NCI-H446 (cell line): ENCODE measurements at regions not wholly inside any gene's neighbourhood (a gene's known extent, or its start where the extent isn't known, plus 50 kb on each side); places are given as distances from the start of the nearest gene placed in this dataset.
"Not testable (repeated sequence)": the region's sequence is repeated elsewhere in the genome, so short reads cannot be mapped to it uniquely, and the experiment has no call there.

Source experiments
- DNase-seq, 2 experiments: peaks; one replicate each; lab custom pipeline; 2025; lab: John Stamatoyannopoulos, UW

- DNase-seq: no peak
Measured at GRCh38 chr2:144629935-144630334, 110.0 kb upstream of the ZEB2 start.

- DNase-seq: no peak
Measured at GRCh38 chr2:144628566-144628965, 108.6 kb upstream of the ZEB2 start.

DNA sequence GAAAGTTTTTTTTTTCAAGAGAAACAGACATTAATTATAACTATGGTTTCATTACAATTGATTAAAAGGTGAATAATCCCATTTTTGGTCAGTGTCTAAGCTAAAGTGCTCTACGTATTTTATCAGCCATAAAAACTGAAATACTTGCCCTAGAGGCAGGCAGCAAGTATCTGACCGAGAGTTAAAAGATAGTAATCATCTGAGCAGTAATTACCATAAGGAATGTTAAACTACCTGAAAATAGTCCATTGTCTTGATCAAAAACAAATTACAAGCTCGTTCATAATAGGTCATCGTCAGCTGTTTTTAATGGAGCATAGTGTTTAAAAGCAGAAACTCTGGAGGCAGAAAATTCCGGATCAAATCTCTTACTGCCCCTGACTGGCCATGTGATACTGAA, 105.7 kb upstream of the ZEB2 start:
- no peak for DNase-seq

- no peak for DNase-seq
Measured at GRCh38 chr2:144625226-144625625, 105.3 kb upstream of the ZEB2 start.

DNA sequence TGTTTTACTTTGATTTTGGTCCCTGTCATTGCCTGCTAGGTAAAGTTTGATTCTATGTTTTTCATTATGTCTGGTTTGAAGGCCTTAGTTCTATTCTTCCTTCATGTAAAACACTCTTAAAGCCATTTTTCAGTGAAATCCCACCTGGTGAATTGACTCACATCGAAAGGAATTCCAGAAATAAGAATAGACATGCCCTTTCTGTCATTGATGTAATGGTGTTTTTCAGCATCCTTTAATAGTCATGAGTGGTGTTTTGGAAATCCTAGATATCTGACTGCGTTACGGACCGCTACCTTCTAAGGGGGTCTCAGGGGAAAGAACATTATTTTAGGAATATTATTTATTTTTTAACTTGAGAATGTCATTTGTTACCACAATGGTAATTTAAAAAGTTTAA, 104.5 kb upstream of the ZEB2 start:
- DNase-seq: no peak

DNA sequence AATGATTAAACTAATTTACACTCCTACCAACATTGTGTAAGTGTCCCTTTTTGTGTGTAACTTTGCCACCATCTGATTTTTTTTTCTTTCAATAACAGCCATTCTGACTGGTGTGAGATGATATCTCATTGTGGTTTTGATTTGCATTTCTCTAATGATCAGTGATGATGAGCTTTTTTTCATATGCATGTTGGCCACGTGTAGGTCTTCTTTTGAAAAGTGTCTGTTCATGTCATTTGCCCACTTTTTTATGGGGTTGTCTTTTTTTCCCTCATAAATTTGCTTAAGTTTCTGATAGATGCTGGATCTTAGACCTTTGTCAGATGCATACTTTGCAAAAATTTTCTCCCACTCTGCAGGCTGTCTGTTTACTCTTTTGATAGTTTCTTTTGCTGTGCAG, 102.5 kb upstream of the ZEB2 start:
- not testable (repeated sequence) for DNase-seq

DNA sequence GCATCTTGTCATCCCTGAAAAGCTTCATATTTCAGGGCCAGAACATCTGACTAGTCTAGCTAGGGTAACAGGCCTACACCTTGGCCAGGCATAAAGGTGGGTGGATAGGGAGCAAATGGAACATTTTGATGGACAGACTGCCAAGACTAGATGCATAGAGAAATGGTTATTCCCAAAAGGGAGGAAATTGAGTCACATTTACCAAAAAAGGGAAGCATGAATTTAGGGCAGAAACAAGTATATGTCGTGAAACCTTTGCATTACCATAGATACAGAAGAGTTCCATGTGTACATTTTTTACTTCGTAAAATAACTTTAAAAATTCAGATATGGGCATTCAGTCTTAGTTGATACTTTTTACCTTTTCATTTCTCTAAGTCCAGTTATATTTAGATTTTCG, 101.3 kb upstream of the ZEB2 start:
- DNase-seq: no peak

DNA sequence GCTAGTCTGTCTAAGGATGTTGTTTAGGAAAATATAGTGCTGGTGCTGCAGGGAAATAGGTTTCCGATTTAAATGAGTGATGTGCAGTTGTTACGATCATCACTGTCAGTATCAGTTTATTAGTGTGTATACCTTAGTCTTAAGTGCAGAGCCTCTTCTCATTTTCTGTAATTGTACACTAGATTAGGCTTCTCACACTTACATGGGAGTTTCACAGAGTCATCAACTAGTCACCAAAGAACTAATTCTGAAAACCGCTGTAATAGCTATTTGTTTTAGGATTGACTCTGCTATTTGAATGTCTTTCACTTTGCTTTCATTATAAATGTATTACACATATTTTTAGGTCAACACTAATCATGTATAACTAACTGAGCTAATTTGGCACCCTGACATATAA, 99.8 kb upstream of the ZEB2 start:
- DNase-seq: no peak

- DNase-seq: not testable (repeated sequence)
Measured at GRCh38 chr2:144617171-144617570, 97.3 kb upstream of the ZEB2 start.

GRCh38 chr2:144615866-144616565, 96.1 kb upstream of the ZEB2 start:
- DNase-seq: no peak

DNA sequence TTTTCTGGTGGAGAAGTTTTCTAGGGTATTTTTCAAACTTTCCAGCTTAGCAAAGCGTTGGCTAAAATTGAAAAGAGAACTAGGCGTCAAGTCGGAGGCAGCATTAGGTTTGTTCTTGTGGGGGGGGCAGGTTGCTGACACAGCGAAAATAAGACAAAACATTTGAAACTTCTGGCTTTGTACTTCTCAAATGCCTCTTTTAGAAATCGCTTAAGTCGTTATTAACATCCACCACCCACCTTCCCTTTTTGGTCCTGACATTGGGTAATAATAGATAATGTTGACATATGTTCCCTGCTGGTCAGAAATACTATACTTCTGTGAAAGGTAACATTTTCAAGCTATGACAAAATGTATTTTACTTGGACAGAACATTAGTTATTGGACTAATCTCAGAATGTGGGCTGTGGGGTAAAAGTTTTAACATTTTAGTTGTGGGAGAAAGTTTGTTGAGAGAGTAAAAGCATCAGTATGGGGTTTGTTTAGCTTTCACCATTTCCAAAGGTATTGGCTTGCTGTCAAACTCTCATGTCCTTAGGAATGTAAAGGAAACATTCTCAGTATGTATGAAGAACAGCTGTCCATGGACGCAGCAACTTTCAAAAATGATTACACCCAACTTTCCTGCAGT, 88.1 kb upstream of the ZEB2 start:
- DNase-seq: no peak

DNA sequence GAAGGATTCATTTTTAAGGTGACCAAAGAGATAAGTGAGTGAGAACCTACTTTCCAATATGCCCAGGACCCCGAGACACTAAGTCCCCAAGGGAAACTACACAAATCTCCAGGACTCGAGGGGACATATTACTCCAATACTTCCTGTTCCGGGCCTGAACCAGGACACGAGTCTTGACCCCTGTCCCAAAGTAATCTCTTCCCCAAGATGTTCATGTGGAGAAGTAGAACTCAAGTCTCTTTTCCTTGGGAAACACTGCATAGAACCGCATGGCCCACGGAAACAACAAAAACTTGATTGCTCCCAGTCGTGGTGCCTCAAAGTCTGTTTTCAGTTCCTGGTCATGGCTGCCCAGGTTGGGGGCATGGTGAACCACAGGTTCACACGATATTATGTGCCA, 87.2 kb upstream of the ZEB2 start:
- DNase-seq: no peak

DNA sequence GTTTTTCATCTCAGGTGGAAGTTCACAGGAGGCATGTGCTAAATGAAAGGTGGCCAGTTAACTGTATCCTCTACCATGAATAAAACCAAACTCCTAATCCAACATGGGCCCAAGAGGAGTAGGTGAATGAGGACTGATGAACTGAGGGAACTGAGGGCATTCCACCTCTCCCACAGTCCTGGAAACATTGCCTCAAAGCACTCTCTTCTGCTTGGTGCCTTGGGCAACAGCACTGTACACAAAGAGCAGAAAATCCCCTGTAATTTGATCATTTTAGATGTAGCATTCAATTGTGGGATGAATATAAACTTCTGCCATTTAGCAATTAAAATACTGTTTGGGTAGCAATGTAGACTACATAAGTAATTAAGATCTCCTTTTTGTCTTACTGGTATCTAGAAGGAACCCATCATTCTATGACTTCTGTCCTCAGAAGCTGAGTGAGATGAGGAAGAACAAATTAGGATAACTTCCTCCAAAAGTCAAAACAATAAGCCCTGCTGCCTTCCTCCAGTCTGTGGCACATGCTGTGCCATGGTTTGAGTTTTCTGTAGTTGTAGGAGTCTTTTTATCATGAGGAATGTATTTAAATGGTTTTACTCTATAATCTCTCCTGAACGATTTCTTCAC, 86.7 kb upstream of the ZEB2 start:
- no peak for DNase-seq

GRCh38 chr2:144605231-144605840, 85.4 kb upstream of the ZEB2 start:
- DNase-seq: no peak

DNA sequence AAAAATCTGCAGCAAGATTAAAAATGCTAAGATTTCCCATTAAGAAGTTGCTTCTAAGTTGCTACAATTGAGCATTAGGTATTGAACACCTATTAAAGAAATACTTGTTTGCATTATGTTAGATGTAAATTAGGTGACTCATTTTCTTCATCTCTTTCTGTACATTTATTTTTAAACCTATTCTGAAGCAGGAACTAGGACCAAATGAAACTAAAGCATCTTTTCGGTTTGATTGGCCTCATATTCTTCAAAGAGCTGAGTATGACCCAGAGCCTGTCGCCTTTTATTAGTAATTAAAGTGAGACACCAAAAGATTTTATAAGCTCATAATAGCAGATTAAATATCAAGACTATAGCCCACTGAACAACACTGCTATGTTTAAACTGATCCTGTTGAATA, 83.4 kb upstream of the ZEB2 start:
- no peak for DNase-seq

DNA sequence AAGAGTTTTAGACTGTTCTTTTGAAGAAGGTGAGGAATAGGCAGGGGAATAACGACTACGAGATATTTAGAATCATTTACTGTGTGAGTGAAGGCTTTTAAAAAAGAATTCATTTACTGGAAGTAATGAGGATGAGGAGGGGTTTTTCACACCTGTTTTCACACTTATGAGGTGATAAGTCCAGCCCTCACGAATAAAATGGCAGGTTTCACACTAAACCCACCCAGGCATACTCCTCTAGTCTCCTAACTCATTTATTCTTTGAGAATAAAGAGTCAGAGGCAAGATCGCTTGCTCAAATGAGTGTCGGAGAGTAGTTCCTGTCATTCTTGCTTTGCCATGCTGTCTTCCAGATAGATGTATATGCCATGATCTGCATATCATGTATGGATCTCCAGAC, 79.0 kb upstream of the ZEB2 start:
- DNase-seq: no peak

GRCh38 chr2:144597894-144598593, 78.1 kb upstream of the ZEB2 start:
- no peak for DNase-seq

- no peak for DNase-seq
Measured at GRCh38 chr2:144597388-144597787, 77.5 kb upstream of the ZEB2 start.

DNA sequence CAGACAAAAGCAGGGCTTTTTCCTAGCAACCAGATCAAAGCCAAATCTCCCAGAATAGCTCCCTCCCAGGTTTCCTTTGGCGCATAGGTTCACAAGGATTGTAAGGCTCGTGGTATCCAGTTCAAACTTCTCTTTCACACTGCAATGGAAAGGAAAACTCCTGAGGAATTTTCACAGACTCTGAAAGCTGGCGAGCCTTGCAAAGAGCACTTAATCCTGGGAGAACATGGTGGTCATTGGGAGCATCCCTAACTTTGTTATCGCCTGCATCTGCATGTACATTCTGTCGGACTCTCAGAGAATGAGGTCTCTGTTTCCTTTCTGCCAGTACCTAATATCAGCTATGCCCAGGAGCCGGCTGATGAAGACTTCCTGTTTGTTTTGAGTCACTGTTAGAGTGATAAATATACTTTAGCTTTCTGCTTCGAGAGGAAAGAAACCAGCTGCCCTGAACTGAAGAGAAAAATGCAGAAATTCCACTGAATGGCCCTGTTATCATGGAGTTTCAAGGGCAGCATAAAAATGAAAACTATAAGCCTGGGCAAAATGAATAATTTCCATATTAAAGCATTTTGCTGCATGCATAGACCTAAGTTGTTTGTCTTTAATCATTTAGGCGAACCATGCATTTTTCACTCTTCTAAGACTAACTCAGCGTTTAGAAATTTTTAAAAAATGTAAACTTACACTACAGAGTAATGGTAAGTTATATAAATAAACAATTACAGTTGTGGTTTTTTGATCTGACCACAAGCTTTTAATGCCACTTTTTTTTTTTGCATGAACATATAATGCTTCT, 76.4 kb upstream of the ZEB2 start:
- no peak for DNase-seq

DNA sequence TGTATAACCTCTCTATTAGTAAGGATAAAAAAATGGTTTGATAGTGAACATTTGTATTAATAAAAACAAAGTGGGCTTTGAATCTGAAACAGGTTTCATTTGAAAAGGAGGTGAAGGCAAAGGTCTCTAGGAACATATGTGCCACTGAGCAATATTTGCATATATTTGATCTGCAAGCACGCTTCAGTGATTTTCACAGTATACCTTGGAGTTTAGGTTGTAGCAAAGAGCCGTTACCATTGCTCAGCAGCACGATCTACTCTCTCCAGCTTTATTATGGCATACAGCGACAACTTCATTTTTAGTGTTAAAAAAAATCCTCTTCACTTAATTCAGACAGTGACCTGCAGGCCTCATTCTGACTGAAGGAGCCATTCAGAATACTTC, 75.8 kb upstream of the ZEB2 start:
- no peak for DNase-seq

DNA sequence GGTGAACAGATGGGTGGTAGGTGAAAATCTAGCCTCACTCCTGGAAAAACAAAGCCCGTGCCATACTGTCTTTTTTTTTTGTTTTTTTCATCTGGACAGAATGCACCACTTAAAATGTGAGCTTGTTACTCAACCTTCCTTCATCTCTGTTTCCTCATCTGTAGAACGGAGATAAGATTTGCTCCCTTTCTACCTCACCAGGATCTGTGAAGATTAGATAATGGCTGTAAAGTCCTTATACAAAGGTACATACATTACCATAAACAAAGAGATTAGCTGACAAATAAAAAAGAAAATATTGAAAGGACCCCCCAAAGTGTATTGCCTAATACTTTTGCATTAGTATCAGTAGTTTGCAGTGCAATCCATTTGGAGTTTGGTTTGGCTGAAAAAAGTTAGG, 75.4 kb upstream of the ZEB2 start:
- DNase-seq: no peak

DNA sequence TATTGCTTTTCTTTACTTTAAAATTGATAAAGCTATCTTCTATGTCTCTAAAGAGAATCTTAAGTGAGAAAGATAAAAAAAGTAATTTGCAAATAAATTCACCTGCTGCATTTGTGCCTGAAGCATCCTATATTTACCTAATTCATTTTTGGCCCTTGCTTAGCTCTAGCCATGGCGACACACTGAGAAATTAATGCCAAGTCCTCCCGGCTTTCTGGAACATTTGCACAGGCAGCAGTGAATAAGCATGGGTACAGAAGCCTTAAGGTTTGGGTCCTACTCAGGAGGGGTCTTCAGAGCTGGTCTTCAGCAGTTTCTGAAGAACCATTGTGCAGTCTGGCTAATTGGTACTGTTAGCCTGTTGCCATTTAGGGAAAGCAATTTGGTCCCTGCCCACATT, 73.9 kb upstream of the ZEB2 start:
- DNase-seq: no peak
